KOPT-K1 (cell line): ENCODE measurements at regions not wholly inside any gene's neighbourhood (a gene's known extent, or its start where the extent isn't known, plus 50 kb on each side); places are given as distances from the start of the nearest gene placed in this dataset.

Experiments used
- H3K27ac ChIP-seq: fragments of 200-600 bp; sonication (generic); 2 replicates; pipeline ENCODE4 v1.5.1; 2016; ENCODE audit warnings: antibody characterized with exemption, mild to moderate bottlenecking, low read depth, low read length; ENCODE audit not compliant: poor library complexity, severe bottlenecking
- H3K36me3 ChIP-seq: fragments of 200-600 bp; sonication (generic); 2 replicates; pipeline ENCODE4 v1.5.1; 2017; ENCODE audit warnings: antibody characterized with exemption, mild to moderate bottlenecking, low read length, moderate library complexity; ENCODE audit not compliant: insufficient read depth
- H3K9me3 ChIP-seq: fragments of 200-600 bp; sonication (generic); 2 replicates; pipeline ENCODE4 v1.5.1; 2017; ENCODE audit warnings: antibody characterized with exemption, low read length, mild to moderate bottlenecking; ENCODE audit not compliant: insufficient read depth, poor library complexity, severe bottlenecking

GRCh38 chr5:124655251-124655917, 91.1 kb downstream of the ZNF608 start:
- H3K36me3 ChIP-seq, result no peaks in the 10 kb centered on the region
- H3K27ac ChIP-seq, result no peak overlapping the region
- H3K9me3 ChIP-seq, result no peaks in the 10 kb centered on the region

- Histone ChIP-seq H3K27ac (no peak overlapping the region), H3K9me3 (no peaks in the 10 kb centered on the region)
Measured at GRCh38 chr5:124654418-124654817, 92.0 kb downstream of the ZNF608 start.

GRCh38 chr5:124653666-124654065, 92.8 kb downstream of the ZNF608 start:
- Histone ChIP-seq H3K36me3 (no peaks in the 10 kb centered on the region), H3K27ac (no peak overlapping the region), H3K9me3 (no peaks in the 10 kb centered on the region)

More at GRCh38 chr5:124654418-124654817, 92.0 kb downstream of the ZNF608 start:
- no peaks in the 10 kb centered on the region for H3K36me3 ChIP-seq

- Histone ChIP-seq H3K9me3 (no peaks in the 10 kb centered on the region), H3K27ac (no peak overlapping the region), H3K36me3 (no peaks in the 10 kb centered on the region)
Measured at GRCh38 chr5:124652892-124653441, 93.5 kb downstream of the ZNF608 start.

GRCh38 chr5:124652514-124652819, 94.0 kb downstream of the ZNF608 start:
- no peaks in the 10 kb centered on the region for H3K9me3 ChIP-seq
- H3K27ac ChIP-seq, result no peak overlapping the region
- no peaks in the 10 kb centered on the region for H3K36me3 ChIP-seq

GRCh38 chr5:124651663-124652513, 94.6 kb downstream of the ZNF608 start:
- Histone ChIP-seq H3K9me3 (no peaks in the 10 kb centered on the region), H3K27ac (no peak overlapping the region), H3K36me3 (no peaks in the 10 kb centered on the region)

GRCh38 chr5:124650951-124651662, 95.3 kb downstream of the ZNF608 start:
- Histone ChIP-seq H3K36me3 (no peaks in the 10 kb centered on the region), H3K27ac (no peak overlapping the region), H3K9me3 (no peaks in the 10 kb centered on the region)

- Histone ChIP-seq H3K36me3 (no peaks in the 10 kb centered on the region), H3K27ac (no peak overlapping the region), H3K9me3 (no peaks in the 10 kb centered on the region)
Measured at GRCh38 chr5:124650147-124650561, 96.3 kb downstream of the ZNF608 start.

- Histone ChIP-seq H3K27ac (no peak overlapping the region), H3K36me3 (no peaks in the 10 kb centered on the region), H3K9me3 (no peaks in the 10 kb centered on the region)
Measured at GRCh38 chr5:124649491-124650146, 96.8 kb downstream of the ZNF608 start.

GRCh38 chr5:124648902-124649467, 97.5 kb downstream of the ZNF608 start:
- no peaks in the 10 kb centered on the region for H3K9me3 ChIP-seq
- H3K27ac ChIP-seq, result no peak overlapping the region
- no peaks in the 10 kb centered on the region for H3K36me3 ChIP-seq

- H3K36me3 ChIP-seq, result no peaks in the 10 kb centered on the region
- no peaks in the 10 kb centered on the region for H3K9me3 ChIP-seq
- H3K27ac ChIP-seq, result no peak overlapping the region
Measured at GRCh38 chr5:124647352-124647751, 99.1 kb downstream of the ZNF608 start.

GRCh38 chr5:124645396-124645795, 101.0 kb downstream of the ZNF608 start:
- no peaks in the 10 kb centered on the region for H3K9me3 ChIP-seq
- no peaks in the 10 kb centered on the region for H3K36me3 ChIP-seq
- H3K27ac ChIP-seq, result no peak overlapping the region

GRCh38 chr5:124644582-124644981, 101.9 kb downstream of the ZNF608 start:
- Histone ChIP-seq H3K27ac (no peak overlapping the region), H3K9me3 (no peaks in the 10 kb centered on the region), H3K36me3 (no peaks in the 10 kb centered on the region)

- H3K9me3 ChIP-seq, result no peaks in the 10 kb centered on the region
- no peaks in the 10 kb centered on the region for H3K36me3 ChIP-seq
- no peak overlapping the region for H3K27ac ChIP-seq
Measured at GRCh38 chr5:124644138-124644537, 102.3 kb downstream of the ZNF608 start.
